GM13976 (cell line): ENCODE measurements at regions not wholly inside any gene's neighbourhood (a gene's known extent, or its start where the extent isn't known, plus 50 kb on each side); places are given as distances from the start of the nearest gene placed in this dataset.

Experiments used
- DNase-seq: peaks from one replicate; pipeline ENCODE4 v3.0.0; 2012; ENCODE audit warnings: low spot score
- CTCF ChIP-seq: IDR thresholded peaks from 2 replicates; pipeline ENCODE4 v1.5.1; 2012; ENCODE audit warnings: borderline replicate concordance, mild to moderate bottlenecking; ENCODE audit not compliant: insufficient read depth; ENCODE audit errors: extremely low read depth, missing control alignments, control extremely low read depth
- in situ Hi-C: fragments of 300-500 bp; cut with MboI; formaldehyde crosslinking; loops from one replicate; pipeline ENCODE4 v1.12.0; 2022; ENCODE audit warnings: low sequenced_read_pairs, mixed read lengths, inconsistent platforms; ENCODE audit not compliant: unreplicated experiment

GRCh38 chr16:85317704-85318103, 205.4 kb upstream of the CIBAR2 start:
- DNase-seq, result no peak
- in situ Hi-C loops, result no loop called here
- TF ChIP-seq CTCF, result no peak

- no peak for DNase-seq
- in situ Hi-C loops, result no loop called here
- TF ChIP-seq CTCF, result no peak
These were observed 207.1 kb upstream of the CIBAR2 start for GRCh38 chr16:85319208-85319983.

GRCh38 chr16:85319984-85320440, 207.7 kb upstream of the CIBAR2 start:
- TF ChIP-seq CTCF, result no peak
- DNase-seq, result no peak
- in situ Hi-C loops, result no loop called here

GRCh38 chr16:85320677-85321385, 208.6 kb upstream of the CIBAR2 start:
- no peak for DNase-seq
- in situ Hi-C loops, result no loop called here
- TF ChIP-seq CTCF, result no peak

- TF ChIP-seq CTCF, result no peak
- in situ Hi-C loops, result no loop called here
- DNase-seq, result no peak
These were observed 209.4 kb upstream of the CIBAR2 start for GRCh38 chr16:85321509-85322271.

- in situ Hi-C loops, result no loop called here
- TF ChIP-seq CTCF, result no peak
- DNase-seq, result no peak
These were observed 211.1 kb upstream of the CIBAR2 start for GRCh38 chr16:85323230-85323960.
